GM23338 (cell line): ENCODE measurements at regions not wholly inside any gene's neighbourhood (a gene's known extent, or its start where the extent isn't known, plus 50 kb on each side); places are given as distances from the start of the nearest gene placed in this dataset.

Experiments
- ATAC-seq: fragments of 200-7000 bp; cut with Tn5 transposase; 3 replicates; pipeline ENCODE4 v1.9.1; 2020
- DNase-seq: peaks from one replicate; pipeline ENCODE4 v3.0.0-alpha.2; 2015; ENCODE audit warnings: low spot score
- H2AFZ ChIP-seq: fragments of 200-600 bp; sonication (generic); 2 replicates; pipeline ENCODE4 v1.8.0; 2016; ENCODE audit warnings: antibody characterized with exemption, mild to moderate bottlenecking, moderate library complexity
- H3F3A ChIP-seq: fragments of 200-600 bp; sonication (generic); replicated peaks from 2 replicates; pipeline ENCODE4 v1.8.0; 2017; ENCODE audit warnings: antibody characterized with exemption, mixed run types, low read depth
- H3K27ac ChIP-seq: fragments of 200-600 bp; sonication (generic); 2 replicates; pipeline ENCODE4 v1.6.1; 2016; ENCODE audit warnings: low read depth
- H3K27me3 ChIP-seq: fragments of 200-600 bp; sonication (generic); 2 replicates; pipeline ENCODE4 v1.8.0; 2016; ENCODE audit warnings: mild to moderate bottlenecking, mixed run types, moderate library complexity; ENCODE audit not compliant: insufficient read depth
- H3K36me3 ChIP-seq: fragments of 200-600 bp; sonication (generic); 2 replicates; pipeline ENCODE4 v1.8.0; 2016; ENCODE audit warnings: mild to moderate bottlenecking; ENCODE audit not compliant: insufficient read depth
- H3K4me1 ChIP-seq: fragments of 200-600 bp; sonication (generic); 2 replicates; pipeline ENCODE4 v1.8.0; 2016; ENCODE audit warnings: mild to moderate bottlenecking, moderate library complexity; ENCODE audit not compliant: insufficient read depth
- H3K4me2 ChIP-seq: fragments of 200-600 bp; sonication (generic); 2 replicates; pipeline ENCODE4 v1.7.1; 2017; ENCODE audit warnings: mixed run types
- H3K4me3 ChIP-seq: fragments of 200-600 bp; sonication (generic); 2 replicates; pipeline ENCODE4 v1.6.1; 2016; ENCODE audit warnings: mixed run types
- H3K79me2 ChIP-seq: fragments of 200-600 bp; sonication (generic); replicated peaks from 2 replicates; pipeline ENCODE4 v1.8.0; 2017; ENCODE audit warnings: mild to moderate bottlenecking; ENCODE audit not compliant: insufficient read depth
- H3K9me2 ChIP-seq: fragments of 200-600 bp; sonication (generic); 2 replicates; pipeline ENCODE4 v1.8.0; 2017; ENCODE audit not compliant: insufficient read depth
- H4K20me1 ChIP-seq: fragments of 200-600 bp; sonication (generic); replicated peaks from 2 replicates; pipeline ENCODE4 v1.8.0; 2017; ENCODE audit warnings: mild to moderate bottlenecking; ENCODE audit not compliant: insufficient read depth
- H3K27ac Mint-ChIP-seq: 2 replicates; pipeline ENCODE4 v1.8.0; 2020; ENCODE audit warnings: inconsistent platforms, mild to moderate bottlenecking, moderate library complexity, mixed read lengths
- H3K27me3 Mint-ChIP-seq: 3 replicates; pipeline ENCODE4 v1.8.0; 2022; ENCODE audit warnings: low read depth, mild to moderate bottlenecking, moderate library complexity, mixed read lengths, inconsistent platforms; ENCODE audit not compliant: insufficient read depth, poor library complexity
- H3K36me3 Mint-ChIP-seq: 3 replicates; pipeline ENCODE4 v1.8.0; 2021; ENCODE audit warnings: low read depth, mild to moderate bottlenecking, inconsistent platforms, moderate library complexity, mixed read lengths
- H3K4me1 Mint-ChIP-seq: 3 replicates; pipeline ENCODE4 v1.8.0; 2020; ENCODE audit warnings: mild to moderate bottlenecking, inconsistent platforms, mixed read lengths
- H3K4me3 Mint-ChIP-seq: 3 replicates; pipeline ENCODE4 v1.8.0; 2021; ENCODE audit warnings: moderate library complexity, mild to moderate bottlenecking, inconsistent platforms, mixed read lengths
- H3K9me3 Mint-ChIP-seq: 3 replicates; pipeline ENCODE4 v1.8.0; 2020; ENCODE audit warnings: moderate library complexity, mild to moderate bottlenecking, inconsistent platforms, mixed read lengths
- CREB1 ChIP-seq: fragments of 250-450 bp; sonication (Bioruptor Pico); IDR thresholded peaks from 2 replicates; pipeline ENCODE4 v1.5.0; 2020; ENCODE audit warnings: low read depth, mild to moderate bottlenecking, moderate library complexity
- EZH2 ChIP-seq: fragments of 200-600 bp; sonication (generic); IDR thresholded peaks from one replicate; pipeline ENCODE4 v1.8.0; 2017; ENCODE audit warnings: antibody characterized with exemption, mild to moderate bottlenecking, low read depth; ENCODE audit not compliant: unreplicated experiment
- EZH2phosphoT487 ChIP-seq: fragments of 200-600 bp; sonication (generic); IDR thresholded peaks from one replicate; pipeline ENCODE4 v1.8.1; 2018; ENCODE audit warnings: antibody characterized with exemption; ENCODE audit not compliant: unreplicated experiment
- JUNB ChIP-seq: IDR thresholded peaks from one replicate; pipeline ENCODE4 v1.6.1; 2016; ENCODE audit warnings: antibody characterized with exemption; ENCODE audit not compliant: unreplicated experiment
- NANOG ChIP-seq: IDR thresholded peaks from 2 replicates; pipeline ENCODE4 v1.6.1; 2016; ENCODE audit warnings: antibody characterized with exemption, borderline replicate concordance
- POLR2AphosphoS5 ChIP-seq: IDR thresholded peaks from 2 replicates; pipeline ENCODE4 v1.6.1; 2016; ENCODE audit warnings: antibody characterized with exemption, low read depth
- STAT1 ChIP-seq: IDR thresholded peaks from one replicate; pipeline ENCODE4 v1.6.1; 2016; ENCODE audit warnings: antibody characterized with exemption; ENCODE audit not compliant: unreplicated experiment
- ZNF114 ChIP-seq: fragments of 250-450 bp; sonication (Bioruptor Pico); IDR thresholded peaks from 2 replicates; pipeline ENCODE4 v1.5.0; 2020; ENCODE audit warnings: mild to moderate bottlenecking, moderate library complexity
- TF ChIP-seq, protein P1 (sequence below): fragments of 250-450 bp; sonication (Bioruptor Pico); IDR thresholded peaks from 2 replicates; pipeline ENCODE4 v1.5.0; 2020; ENCODE audit warnings: mild to moderate bottlenecking, moderate library complexity

DNA sequence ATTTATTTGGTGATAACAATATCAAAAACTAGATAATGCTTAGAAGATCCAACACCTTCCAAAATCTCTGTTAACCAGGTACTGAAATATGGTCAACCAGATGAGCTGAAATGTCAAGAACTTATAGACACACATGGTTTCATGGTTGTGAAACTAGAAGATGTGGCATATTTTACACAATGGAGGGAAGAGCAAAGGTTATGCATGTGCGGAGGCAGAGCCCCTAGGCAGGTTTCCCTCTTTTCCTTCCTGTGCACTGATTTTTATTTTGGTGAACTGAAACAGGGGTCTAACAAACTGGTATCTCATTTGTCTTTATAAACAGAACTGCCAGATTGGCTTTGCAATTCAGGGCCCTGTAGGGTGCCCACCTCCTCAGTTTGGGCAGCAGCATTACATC, 91.6 kb downstream of the PRL start:
- no peaks in the 10 kb centered on the region for H4K20me1 ChIP-seq
- no peaks in the 10 kb centered on the region for H3K9me3 Mint-ChIP-seq
- no peak overlapping the region for H3K4me3 ChIP-seq
- TF ChIP-seq EZH2 (no peak), NANOG (no peak), CREB1 (CRISPR knock-in tag) (no peak), JUNB (no peak), STAT1 (no peak), EZH2phosphoT487 (no peak), POLR2AphosphoS5 (no peak), ZNF114 (CRISPR knock-in tag) (no peak)
- TF ChIP-seq, protein P1, sequence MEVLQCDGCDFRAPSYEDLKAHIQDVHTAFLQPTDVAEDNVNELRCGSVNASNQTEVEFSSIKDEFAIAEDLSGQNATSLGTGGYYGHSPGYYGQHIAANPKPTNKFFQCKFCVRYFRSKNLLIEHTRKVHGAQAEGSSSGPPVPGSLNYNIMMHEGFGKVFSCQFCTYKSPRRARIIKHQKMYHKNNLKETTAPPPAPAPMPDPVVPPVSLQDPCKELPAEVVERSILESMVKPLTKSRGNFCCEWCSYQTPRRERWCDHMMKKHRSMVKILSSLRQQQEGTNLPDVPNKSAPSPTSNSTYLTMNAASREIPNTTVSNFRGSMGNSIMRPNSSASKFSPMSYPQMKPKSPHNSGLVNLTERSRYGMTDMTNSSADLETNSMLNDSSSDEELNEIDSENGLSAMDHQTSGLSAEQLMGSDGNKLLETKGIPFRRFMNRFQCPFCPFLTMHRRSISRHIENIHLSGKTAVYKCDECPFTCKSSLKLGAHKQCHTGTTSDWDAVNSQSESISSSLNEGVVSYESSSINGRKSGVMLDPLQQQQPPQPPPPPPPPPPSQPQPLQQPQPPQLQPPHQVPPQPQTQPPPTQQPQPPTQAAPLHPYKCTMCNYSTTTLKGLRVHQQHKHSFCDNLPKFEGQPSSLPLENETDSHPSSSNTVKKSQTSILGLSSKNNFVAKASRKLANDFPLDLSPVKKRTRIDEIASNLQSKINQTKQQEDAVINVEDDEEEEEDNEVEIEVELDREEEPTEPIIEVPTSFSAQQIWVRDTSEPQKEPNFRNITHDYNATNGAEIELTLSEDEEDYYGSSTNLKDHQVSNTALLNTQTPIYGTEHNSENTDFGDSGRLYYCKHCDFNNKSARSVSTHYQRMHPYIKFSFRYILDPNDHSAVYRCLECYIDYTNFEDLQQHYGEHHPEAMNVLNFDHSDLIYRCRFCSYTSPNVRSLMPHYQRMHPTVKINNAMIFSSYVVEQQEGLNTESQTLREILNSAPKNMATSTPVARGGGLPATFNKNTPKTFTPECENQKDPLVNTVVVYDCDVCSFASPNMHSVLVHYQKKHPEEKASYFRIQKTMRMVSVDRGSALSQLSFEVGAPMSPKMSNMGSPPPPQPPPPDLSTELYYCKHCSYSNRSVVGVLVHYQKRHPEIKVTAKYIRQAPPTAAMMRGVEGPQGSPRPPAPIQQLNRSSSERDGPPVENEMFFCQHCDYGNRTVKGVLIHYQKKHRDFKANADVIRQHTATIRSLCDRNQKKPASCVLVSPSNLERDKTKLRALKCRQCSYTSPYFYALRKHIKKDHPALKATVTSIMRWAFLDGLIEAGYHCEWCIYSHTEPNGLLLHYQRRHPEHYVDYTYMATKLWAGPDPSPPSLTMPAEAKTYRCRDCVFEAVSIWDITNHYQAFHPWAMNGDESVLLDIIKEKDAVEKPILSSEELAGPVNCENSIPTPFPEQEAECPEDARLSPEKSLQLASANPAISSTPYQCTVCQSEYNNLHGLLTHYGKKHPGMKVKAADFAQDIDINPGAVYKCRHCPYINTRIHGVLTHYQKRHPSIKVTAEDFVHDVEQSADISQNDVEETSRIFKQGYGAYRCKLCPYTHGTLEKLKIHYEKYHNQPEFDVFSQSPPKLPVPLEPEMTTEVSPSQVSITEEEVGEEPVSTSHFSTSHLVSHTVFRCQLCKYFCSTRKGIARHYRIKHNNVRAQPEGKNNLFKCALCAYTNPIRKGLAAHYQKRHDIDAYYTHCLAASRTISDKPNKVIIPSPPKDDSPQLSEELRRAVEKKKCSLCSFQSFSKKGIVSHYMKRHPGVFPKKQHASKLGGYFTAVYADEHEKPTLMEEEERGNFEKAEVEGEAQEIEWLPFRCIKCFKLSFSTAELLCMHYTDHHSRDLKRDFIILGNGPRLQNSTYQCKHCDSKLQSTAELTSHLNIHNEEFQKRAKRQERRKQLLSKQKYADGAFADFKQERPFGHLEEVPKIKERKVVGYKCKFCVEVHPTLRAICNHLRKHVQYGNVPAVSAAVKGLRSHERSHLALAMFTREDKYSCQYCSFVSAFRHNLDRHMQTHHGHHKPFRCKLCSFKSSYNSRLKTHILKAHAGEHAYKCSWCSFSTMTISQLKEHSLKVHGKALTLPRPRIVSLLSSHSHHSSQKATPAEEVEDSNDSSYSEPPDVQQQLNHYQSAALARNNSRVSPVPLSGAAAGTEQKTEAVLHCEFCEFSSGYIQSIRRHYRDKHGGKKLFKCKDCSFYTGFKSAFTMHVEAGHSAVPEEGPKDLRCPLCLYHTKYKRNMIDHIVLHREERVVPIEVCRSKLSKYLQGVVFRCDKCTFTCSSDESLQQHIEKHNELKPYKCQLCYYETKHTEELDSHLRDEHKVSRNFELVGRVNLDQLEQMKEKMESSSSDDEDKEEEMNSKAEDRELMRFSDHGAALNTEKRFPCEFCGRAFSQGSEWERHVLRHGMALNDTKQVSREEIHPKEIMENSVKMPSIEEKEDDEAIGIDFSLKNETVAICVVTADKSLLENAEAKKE: no peak
- H3K9me2 ChIP-seq: no peaks in the 10 kb centered on the region
- DNase-seq: no peak
- no peak overlapping the region for H2AFZ ChIP-seq
- H3F3A ChIP-seq: no peaks in the 10 kb centered on the region
- H3K4me1 Mint-ChIP-seq: peaks cover 5% of the 10 kb centered on the region; the same call in 2 of the 3 replicates
- no peaks in the 10 kb centered on the region for H3K79me2 ChIP-seq
- H3K4me2 ChIP-seq: no peak overlapping the region
- no peak overlapping the region for H3K4me3 Mint-ChIP-seq
- H3K27me3 Mint-ChIP-seq: no peaks in the 10 kb centered on the region
- no peaks in the 10 kb centered on the region for H3K36me3 ChIP-seq
- 0 out of 3 replicates have a peak, but pooled peaks cover 2% of the 10 kb centered on the region for H3K36me3 Mint-ChIP-seq
- no peak overlapping the region for H3K27ac ChIP-seq
- no peak overlapping the region for H3K27ac Mint-ChIP-seq
- no peak for ATAC-seq
- no peaks in the 10 kb centered on the region for H3K4me1 ChIP-seq
- H3K27me3 ChIP-seq: no peaks in the 10 kb centered on the region
